Prostate gland (tissue), 2 donors: ENCODE measurements at regions not wholly inside any gene's neighbourhood (a gene's known extent, or its start where the extent isn't known, plus 50 kb on each side); places are given as distances from the start of the nearest gene placed in this dataset.

ENCODE experiments used
- DNase-seq: peaks from one replicate; pipeline ENCODE4 v3.0.0-alpha.2; 2019; ENCODE audit warnings: low spot score
- H3K27ac ChIP-seq, 2 donors: fragments of 200-600 bp; sonication (generic); 2 replicates each; pipeline ENCODE4 v1.5.1; 2017 to 2019
- H3K27me3 ChIP-seq: fragments of 200-600 bp; sonication (generic); replicated peaks from 2 replicates; pipeline ENCODE4 v1.5.1; 2019; ENCODE audit not compliant: insufficient read depth
- H3K36me3 ChIP-seq, 2 donors: fragments of 200-600 bp; sonication (generic); 1 replicate in 1 of 2; 2 replicates in 1 of 2; pipeline versions ENCODE4 v1.5.1 to v1.8.1; 2017 to 2019
- H3K4me1 ChIP-seq: fragments of 200-600 bp; sonication (generic); replicated peaks from 2 replicates; pipeline ENCODE4 v1.5.1; 2019
- H3K4me3 ChIP-seq, 2 donors: fragments of 200-600 bp; sonication (generic); 2 replicates each; pipeline ENCODE4 v1.5.1; 2017 to 2019
- H3K9me3 ChIP-seq: fragments of 200-600 bp; sonication (generic); 2 replicates; pipeline ENCODE4 v1.5.1; 2017
- POLR2A ChIP-seq: fragments of 450-650 bp; IDR thresholded peaks from one replicate; pipeline ENCODE4 v1.6.1; 2016; ENCODE audit warnings: antibody characterized with exemption, mild to moderate bottlenecking
- POLR2AphosphoS5 ChIP-seq: sonication (generic); formaldehyde crosslinking; IDR thresholded peaks from one replicate; pipeline ENCODE4 v1.6.1; 2017; ENCODE audit warnings: antibody characterized with exemption
- WGBS: methylation state at CpG from one replicate; pipeline ENCODE4 v1.1.5; 2018; 5-methylcytosine and 5-hydroxymethylcytosine counted together
- intact Hi-C: fragments of 100-400 bp; cut with DNase I; formaldehyde crosslinking; loops from one replicate; pipeline ENCODE4 v1.14.2; 2022
- TF ChIP-seq, protein P1 (sequence below), 4 experiments: fragments of 200-600 bp in 2 of 4; fragments of 450-650 bp in 2 of 4; sonication (generic) in 2 of 4; IDR thresholded peaks; 1 replicate in 3 of 4; 2 replicates in 1 of 4; pipeline ENCODE4 v1.5.1; 2016 to 2019; ENCODE audit warnings: antibody characterized with exemption in 4 of 4, mild to moderate bottlenecking in 2 of 4, moderate library complexity in 2 of 4

DNA sequence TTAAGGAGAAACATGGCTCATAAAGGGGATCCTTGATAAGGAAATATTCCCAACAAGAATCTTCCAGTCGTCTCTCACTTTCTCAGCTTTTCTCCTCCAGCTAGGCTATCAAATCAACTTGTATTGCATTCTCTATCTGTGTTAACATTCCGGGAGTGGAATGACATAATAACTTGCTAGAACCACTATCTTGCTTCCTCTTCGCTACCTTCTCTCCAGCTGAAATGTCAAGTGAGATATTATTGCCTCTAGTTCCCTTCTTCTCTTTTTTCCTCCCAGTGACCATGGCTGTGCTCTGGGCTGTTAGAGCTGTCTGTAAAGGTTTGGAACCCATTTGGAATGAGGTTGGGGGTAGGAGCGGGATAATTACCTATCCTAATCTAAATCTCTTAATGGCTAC, 1329.5 kb upstream of the WWC1 start:
- no peak overlapping the region for H3K4me3 ChIP-seq

DNA sequence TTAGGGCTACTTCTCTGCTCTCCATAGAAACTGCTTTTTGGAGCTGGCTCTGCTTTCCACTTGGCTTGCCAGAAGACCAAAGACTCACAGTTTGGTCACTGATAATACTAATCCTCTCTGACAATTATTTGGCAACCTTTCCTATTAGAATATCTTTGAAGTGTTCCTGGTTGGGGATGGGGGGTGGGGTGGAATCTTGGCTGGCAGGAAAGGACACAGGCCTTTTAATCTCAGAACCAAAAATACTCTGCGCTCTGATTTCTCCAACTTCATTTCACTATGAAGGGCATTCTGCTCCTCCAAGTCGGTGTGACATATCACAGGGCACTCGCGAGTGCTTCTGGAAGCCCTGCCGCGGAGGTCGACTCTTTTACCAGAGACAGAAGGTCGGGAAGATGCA, 1329.0 kb upstream of the WWC1 start:
- 21% methylated on average over 8 of the region's 8 CpGs for WGBS
- H3K27ac ChIP-seq: no peak overlapping the region
- H3K4me1 ChIP-seq: no peaks in the 10 kb centered on the region
- no peaks in the 10 kb centered on the region for H3K36me3 ChIP-seq
- intact Hi-C loops: no loop called here
- DNase-seq: no peak
- no peak overlapping the region for H3K4me3 ChIP-seq
- no peaks in the 10 kb centered on the region for H3K27me3 ChIP-seq
- no peaks in the 10 kb centered on the region for H3K9me3 ChIP-seq
- no peak for TF ChIP-seq POLR2AphosphoS5
- no peak for TF ChIP-seq POLR2A
- TF ChIP-seq, protein P1, sequence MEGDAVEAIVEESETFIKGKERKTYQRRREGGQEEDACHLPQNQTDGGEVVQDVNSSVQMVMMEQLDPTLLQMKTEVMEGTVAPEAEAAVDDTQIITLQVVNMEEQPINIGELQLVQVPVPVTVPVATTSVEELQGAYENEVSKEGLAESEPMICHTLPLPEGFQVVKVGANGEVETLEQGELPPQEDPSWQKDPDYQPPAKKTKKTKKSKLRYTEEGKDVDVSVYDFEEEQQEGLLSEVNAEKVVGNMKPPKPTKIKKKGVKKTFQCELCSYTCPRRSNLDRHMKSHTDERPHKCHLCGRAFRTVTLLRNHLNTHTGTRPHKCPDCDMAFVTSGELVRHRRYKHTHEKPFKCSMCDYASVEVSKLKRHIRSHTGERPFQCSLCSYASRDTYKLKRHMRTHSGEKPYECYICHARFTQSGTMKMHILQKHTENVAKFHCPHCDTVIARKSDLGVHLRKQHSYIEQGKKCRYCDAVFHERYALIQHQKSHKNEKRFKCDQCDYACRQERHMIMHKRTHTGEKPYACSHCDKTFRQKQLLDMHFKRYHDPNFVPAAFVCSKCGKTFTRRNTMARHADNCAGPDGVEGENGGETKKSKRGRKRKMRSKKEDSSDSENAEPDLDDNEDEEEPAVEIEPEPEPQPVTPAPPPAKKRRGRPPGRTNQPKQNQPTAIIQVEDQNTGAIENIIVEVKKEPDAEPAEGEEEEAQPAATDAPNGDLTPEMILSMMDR (IDR thresholded peaks at IDR 0.05): no peak

More for the DNA sequence above, 1329.5 kb upstream of the WWC1 start:
- intact Hi-C loops: no loop called here
- H3K4me1 ChIP-seq: no peaks in the 10 kb centered on the region
- no peak for TF ChIP-seq POLR2A
- no peaks in the 10 kb centered on the region for H3K9me3 ChIP-seq
- H3K36me3 ChIP-seq: no peaks in the 10 kb centered on the region
- WGBS: 87% methylated on average over 4 of the region's 4 CpGs
- DNase-seq: no peak
- no peaks in the 10 kb centered on the region for H3K27me3 ChIP-seq
- no peak overlapping the region for H3K27ac ChIP-seq

DNA sequence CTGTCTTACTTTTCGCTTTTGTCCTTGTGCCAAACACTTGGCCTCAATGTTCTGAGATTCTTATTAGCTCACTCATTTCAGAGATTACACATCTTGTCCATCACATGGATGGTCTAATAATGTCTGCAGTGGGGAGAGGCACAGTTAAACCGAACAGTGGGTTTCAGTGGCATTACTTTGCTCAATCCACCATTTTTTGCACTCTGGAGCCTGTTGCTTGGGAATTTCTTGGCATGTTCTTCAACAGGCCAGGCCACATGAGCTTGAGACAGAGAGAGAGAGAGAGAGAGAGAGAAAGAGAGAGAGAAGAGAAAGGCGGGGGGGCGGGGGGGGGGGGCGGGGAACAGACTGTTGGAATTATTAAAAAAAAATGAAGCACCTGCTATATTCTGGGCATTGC, 1327.8 kb upstream of the WWC1 start:
- no peak for DNase-seq
- H3K36me3 ChIP-seq: no peaks in the 10 kb centered on the region
- H3K27ac ChIP-seq: no peak overlapping the region
- WGBS: 81% methylated on average over 5 of the region's 5 CpGs
- intact Hi-C loops: no loop called here
- H3K27me3 ChIP-seq: no peaks in the 10 kb centered on the region
- TF ChIP-seq POLR2AphosphoS5: no peak
- no peak for TF ChIP-seq POLR2A
- TF ChIP-seq, protein P1 (IDR thresholded peaks at IDR 0.05): no peak
- H3K9me3 ChIP-seq: no peaks in the 10 kb centered on the region
- H3K4me1 ChIP-seq: no peaks in the 10 kb centered on the region
- no peak overlapping the region for H3K4me3 ChIP-seq

DNA sequence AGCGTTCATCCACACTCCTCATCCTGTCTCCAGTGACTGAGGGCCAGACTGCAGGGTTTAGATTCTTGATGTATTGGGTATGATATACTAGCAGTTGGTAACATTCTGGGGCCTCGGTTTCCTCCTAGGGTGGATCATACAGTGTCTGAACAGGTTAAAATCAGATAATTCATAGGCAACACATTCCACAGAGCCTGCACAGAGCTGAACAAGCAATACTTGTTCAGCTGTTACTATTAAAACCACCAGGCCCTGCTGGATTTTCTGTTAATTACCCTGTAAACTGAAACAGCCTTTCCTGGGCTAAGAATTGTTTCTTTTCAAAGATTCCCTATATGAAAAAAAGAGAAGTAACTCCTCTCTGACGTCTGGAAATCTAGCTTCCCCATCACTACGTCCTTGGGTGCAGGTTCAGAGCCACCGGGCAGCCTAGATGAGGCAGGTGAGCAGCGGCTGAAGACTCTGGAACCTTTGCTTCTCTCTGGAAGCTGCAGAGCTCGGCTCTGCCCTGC, 1313.5 kb upstream of the WWC1 start:
- Histone ChIP-seq H3K27ac (peak overlapping the region in 1 of 2 donors; percentile 30), H3K4me1 (no peaks in the 10 kb centered on the region), H3K27me3 (no peaks in the 10 kb centered on the region), H3K36me3 (no peaks in the 10 kb centered on the region), H3K4me3 (peak overlapping the region; percentile 34 to 43), H3K9me3 (no peaks in the 10 kb centered on the region)
- DNase-seq: no peak
- 35% methylated on average over 7 of the region's 7 CpGs for WGBS
- intact Hi-C loops: no loop called here
- TF ChIP-seq POLR2A (no peak), POLR2AphosphoS5 (no peak)
- TF ChIP-seq, protein P1 (IDR thresholded peaks at IDR 0.05): no peak

DNA sequence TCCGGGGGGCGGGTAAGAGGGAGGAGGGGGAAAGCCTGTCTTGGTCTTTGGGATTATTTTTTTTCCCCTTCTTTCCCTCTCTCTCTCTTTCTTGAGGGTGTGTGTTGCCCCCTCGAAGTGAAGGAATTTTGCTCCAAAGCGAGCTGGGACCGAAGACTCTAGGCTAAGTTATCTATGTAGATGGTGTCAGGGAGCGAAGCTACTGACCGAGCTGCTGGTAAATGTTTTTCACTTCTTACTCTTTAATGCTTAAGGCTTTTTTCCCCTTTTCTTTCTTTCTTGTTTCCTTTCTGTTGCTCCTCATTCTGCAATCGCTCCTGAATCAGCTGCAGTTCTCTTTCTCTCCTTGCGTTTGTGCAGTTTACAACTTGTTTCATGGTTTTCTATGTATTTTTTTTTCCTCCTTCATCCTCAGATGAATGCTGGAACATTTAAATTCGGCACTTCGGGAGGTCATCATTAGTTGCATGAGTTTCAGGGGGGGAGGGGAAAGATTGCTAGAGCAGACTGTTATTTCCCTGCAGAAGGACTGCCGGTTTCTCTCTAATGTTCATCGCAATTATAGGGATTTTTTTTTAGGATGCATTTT, 1312.0 kb upstream of the WWC1 start:
- no peaks in the 10 kb centered on the region for H3K4me1 ChIP-seq
- TF ChIP-seq, protein P1 (IDR thresholded peaks at IDR 0.05): no peak
- H3K27me3 ChIP-seq: no peaks in the 10 kb centered on the region
- H3K9me3 ChIP-seq: no peaks in the 10 kb centered on the region
- H3K36me3 ChIP-seq: no peaks in the 10 kb centered on the region
- WGBS: 0% methylated on average over 13 of the region's 13 CpGs
- H3K4me3 ChIP-seq: peak overlapping the region; percentile 34 to 43
- no peak for DNase-seq
- H3K27ac ChIP-seq: no peak overlapping the region
- intact Hi-C loops: no loop called here
